HCT116 (cell line): ENCODE measurements at regions not wholly inside any gene's neighbourhood (a gene's known extent, or its start where the extent isn't known, plus 50 kb on each side); places are given as distances from the start of the nearest gene placed in this dataset.

Experiments
- CTCF ChIP-seq, 3 experiments: fragments of 200-600 bp in 1 of 3; sonication (generic) in 1 of 3; IDR thresholded peaks in 2 of 3; conservative IDR thresholded peaks in 1 of 3; 2 replicates each; pipeline ENCODE4 v1.5.1; 2012 to 2017; ENCODE audit warnings: low read depth in 2 of 3, low read length in 2 of 3, antibody characterized with exemption in 1 of 3, borderline replicate concordance in 1 of 3, control low read depth in 1 of 3, mild to moderate bottlenecking in 1 of 3, mixed read lengths in 1 of 3, mixed run types in 1 of 3, moderate library complexity in 1 of 3; ENCODE audit not compliant: insufficient read depth in 1 of 3
- EZH2 ChIP-seq: fragments of 200-600 bp; sonication (generic); IDR thresholded peaks from 2 replicates; pipeline ENCODE4 v1.6.1; 2017; ENCODE audit warnings: antibody characterized with exemption, mixed run types
- EZH2phosphoT487 ChIP-seq: fragments of 200-600 bp; IDR thresholded peaks from 2 replicates; pipeline ENCODE4 v1.6.1; 2018; ENCODE audit warnings: antibody characterized with exemption, borderline replicate concordance
- FOSL1 ChIP-seq: IDR thresholded peaks from 2 replicates; pipeline ENCODE4 v1.6.1; 2012; ENCODE audit warnings: low read depth
- POLR2A ChIP-seq: IDR thresholded peaks from 2 replicates; pipeline ENCODE4 v1.7.0; 2011; ENCODE audit warnings: borderline replicate concordance; ENCODE audit not compliant: insufficient read depth, insufficient read length; ENCODE audit errors: extremely low read depth
- TF ChIP-seq, protein P1 (sequence below): IDR thresholded peaks from 2 replicates; pipeline ENCODE4 v1.6.1; 2012; ENCODE audit warnings: low read depth

DNA sequence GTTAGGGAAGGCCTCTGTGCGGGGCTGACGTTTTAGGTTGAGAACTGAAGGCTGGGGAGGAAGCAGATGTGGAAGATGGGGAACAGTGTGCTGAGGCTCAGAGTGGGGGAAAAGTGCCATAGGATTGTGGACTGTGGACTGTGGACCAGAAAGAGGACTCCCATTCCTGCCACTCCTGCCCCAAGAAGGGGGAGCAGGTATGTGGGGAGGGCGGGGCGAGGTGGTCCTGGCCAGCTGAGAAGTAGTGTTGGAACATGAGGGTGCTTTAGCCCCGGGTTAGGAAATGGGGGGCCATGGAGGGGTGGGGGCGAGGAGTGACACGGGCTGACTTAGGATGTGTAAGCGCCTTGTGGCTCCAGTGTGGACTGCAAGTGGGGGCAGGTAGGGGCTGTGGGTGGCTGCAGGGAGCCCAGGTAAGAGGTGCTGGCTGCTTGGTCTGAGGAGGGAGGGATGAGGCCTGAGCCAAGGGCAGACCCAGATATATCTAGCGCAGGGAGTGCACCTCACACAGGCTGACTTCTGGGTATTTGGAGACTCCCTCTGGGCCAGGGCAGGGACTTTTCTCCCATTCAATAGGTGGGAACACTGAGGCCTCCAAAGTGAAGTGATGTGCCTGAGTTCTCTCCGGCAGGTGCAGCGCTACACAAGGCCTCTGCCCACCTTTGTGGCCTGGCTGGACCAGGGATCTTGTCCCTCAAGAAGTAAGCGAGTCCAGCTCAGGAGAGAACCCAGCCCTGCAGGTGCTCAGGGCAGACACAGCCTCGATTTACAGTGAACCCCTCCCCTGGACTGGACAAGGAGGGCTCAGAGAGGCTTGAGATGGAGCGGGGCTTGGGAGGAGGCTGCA is 76.6 kb upstream of the TOX2 start:
- no peak for TF ChIP-seq EZH2phosphoT487
- TF ChIP-seq EZH2 = no peak
- TF ChIP-seq CTCF (IDR thresholded peaks at IDR 0.05 in 2 of 3, conservative IDR thresholded peaks at IDR 0.05 in 1 of 3; ENCODE audit: borderline replicate concordance in 1 of 3, insufficient read depth in 1 of 3, low read depth in 2 of 3, low read length in 2 of 3) = no peak
- no peak for TF ChIP-seq FOSL1
- TF ChIP-seq, protein P1, sequence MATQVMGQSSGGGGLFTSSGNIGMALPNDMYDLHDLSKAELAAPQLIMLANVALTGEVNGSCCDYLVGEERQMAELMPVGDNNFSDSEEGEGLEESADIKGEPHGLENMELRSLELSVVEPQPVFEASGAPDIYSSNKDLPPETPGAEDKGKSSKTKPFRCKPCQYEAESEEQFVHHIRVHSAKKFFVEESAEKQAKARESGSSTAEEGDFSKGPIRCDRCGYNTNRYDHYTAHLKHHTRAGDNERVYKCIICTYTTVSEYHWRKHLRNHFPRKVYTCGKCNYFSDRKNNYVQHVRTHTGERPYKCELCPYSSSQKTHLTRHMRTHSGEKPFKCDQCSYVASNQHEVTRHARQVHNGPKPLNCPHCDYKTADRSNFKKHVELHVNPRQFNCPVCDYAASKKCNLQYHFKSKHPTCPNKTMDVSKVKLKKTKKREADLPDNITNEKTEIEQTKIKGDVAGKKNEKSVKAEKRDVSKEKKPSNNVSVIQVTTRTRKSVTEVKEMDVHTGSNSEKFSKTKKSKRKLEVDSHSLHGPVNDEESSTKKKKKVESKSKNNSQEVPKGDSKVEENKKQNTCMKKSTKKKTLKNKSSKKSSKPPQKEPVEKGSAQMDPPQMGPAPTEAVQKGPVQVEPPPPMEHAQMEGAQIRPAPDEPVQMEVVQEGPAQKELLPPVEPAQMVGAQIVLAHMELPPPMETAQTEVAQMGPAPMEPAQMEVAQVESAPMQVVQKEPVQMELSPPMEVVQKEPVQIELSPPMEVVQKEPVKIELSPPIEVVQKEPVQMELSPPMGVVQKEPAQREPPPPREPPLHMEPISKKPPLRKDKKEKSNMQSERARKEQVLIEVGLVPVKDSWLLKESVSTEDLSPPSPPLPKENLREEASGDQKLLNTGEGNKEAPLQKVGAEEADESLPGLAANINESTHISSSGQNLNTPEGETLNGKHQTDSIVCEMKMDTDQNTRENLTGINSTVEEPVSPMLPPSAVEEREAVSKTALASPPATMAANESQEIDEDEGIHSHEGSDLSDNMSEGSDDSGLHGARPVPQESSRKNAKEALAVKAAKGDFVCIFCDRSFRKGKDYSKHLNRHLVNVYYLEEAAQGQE = no peak
- no peak for TF ChIP-seq POLR2A
